Prostate gland (tissue), 2 donors: ENCODE measurements at regions not wholly inside any gene's neighbourhood (a gene's known extent, or its start where the extent isn't known, plus 50 kb on each side); places are given as distances from the start of the nearest gene placed in this dataset.

ENCODE experiments used
- DNase-seq: peaks from one replicate; pipeline ENCODE4 v3.0.0-alpha.2; 2019; ENCODE audit warnings: low spot score
- H3K27ac ChIP-seq, 2 donors: fragments of 200-600 bp; sonication (generic); 2 replicates each; pipeline ENCODE4 v1.5.1; 2017 to 2019
- H3K27me3 ChIP-seq: fragments of 200-600 bp; sonication (generic); replicated peaks from 2 replicates; pipeline ENCODE4 v1.5.1; 2019; ENCODE audit not compliant: insufficient read depth
- H3K36me3 ChIP-seq, 2 donors: fragments of 200-600 bp; sonication (generic); 1 replicate in 1 of 2; 2 replicates in 1 of 2; pipeline versions ENCODE4 v1.5.1 to v1.8.1; 2017 to 2019
- H3K4me1 ChIP-seq: fragments of 200-600 bp; sonication (generic); replicated peaks from 2 replicates; pipeline ENCODE4 v1.5.1; 2019
- H3K4me3 ChIP-seq, 2 donors: fragments of 200-600 bp; sonication (generic); 2 replicates each; pipeline ENCODE4 v1.5.1; 2017 to 2019
- H3K9me3 ChIP-seq: fragments of 200-600 bp; sonication (generic); 2 replicates; pipeline ENCODE4 v1.5.1; 2017
- POLR2A ChIP-seq: fragments of 450-650 bp; IDR thresholded peaks from one replicate; pipeline ENCODE4 v1.6.1; 2016; ENCODE audit warnings: antibody characterized with exemption, mild to moderate bottlenecking
- POLR2AphosphoS5 ChIP-seq: sonication (generic); formaldehyde crosslinking; IDR thresholded peaks from one replicate; pipeline ENCODE4 v1.6.1; 2017; ENCODE audit warnings: antibody characterized with exemption
- WGBS: methylation state at CpG from one replicate; pipeline ENCODE4 v1.1.5; 2018; 5-methylcytosine and 5-hydroxymethylcytosine counted together
- intact Hi-C: fragments of 100-400 bp; cut with DNase I; formaldehyde crosslinking; loops from one replicate; pipeline ENCODE4 v1.14.2; 2022
- TF ChIP-seq, protein P1 (sequence below), 4 experiments: fragments of 200-600 bp in 2 of 4; fragments of 450-650 bp in 2 of 4; sonication (generic) in 2 of 4; IDR thresholded peaks; 1 replicate in 3 of 4; 2 replicates in 1 of 4; pipeline ENCODE4 v1.5.1; 2016 to 2019; ENCODE audit warnings: antibody characterized with exemption in 4 of 4, mild to moderate bottlenecking in 2 of 4, moderate library complexity in 2 of 4

- Histone ChIP-seq H3K27ac (no peak overlapping the region), H3K4me1 (no peaks in the 10 kb centered on the region), H3K9me3 (no peaks in the 10 kb centered on the region), H3K4me3 (no peak overlapping the region), H3K36me3 (no peaks in the 10 kb centered on the region), H3K27me3 (no peaks in the 10 kb centered on the region)
- no peak for DNase-seq
- TF ChIP-seq POLR2A (no peak), POLR2AphosphoS5 (no peak)
- TF ChIP-seq, protein P1, sequence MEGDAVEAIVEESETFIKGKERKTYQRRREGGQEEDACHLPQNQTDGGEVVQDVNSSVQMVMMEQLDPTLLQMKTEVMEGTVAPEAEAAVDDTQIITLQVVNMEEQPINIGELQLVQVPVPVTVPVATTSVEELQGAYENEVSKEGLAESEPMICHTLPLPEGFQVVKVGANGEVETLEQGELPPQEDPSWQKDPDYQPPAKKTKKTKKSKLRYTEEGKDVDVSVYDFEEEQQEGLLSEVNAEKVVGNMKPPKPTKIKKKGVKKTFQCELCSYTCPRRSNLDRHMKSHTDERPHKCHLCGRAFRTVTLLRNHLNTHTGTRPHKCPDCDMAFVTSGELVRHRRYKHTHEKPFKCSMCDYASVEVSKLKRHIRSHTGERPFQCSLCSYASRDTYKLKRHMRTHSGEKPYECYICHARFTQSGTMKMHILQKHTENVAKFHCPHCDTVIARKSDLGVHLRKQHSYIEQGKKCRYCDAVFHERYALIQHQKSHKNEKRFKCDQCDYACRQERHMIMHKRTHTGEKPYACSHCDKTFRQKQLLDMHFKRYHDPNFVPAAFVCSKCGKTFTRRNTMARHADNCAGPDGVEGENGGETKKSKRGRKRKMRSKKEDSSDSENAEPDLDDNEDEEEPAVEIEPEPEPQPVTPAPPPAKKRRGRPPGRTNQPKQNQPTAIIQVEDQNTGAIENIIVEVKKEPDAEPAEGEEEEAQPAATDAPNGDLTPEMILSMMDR (IDR thresholded peaks at IDR 0.05): no peak
- 62% methylated on average over 5 of the region's 5 CpGs for WGBS
- intact Hi-C loops: no loop called here
Measured at GRCh38 chr2:13616616-13617015, 899.9 kb downstream of the TRIB2 start.

GRCh38 chr2:13628122-13628521, 911.4 kb downstream of the TRIB2 start:
- Histone ChIP-seq H3K27me3 (no peaks in the 10 kb centered on the region), H3K4me1 (no peaks in the 10 kb centered on the region), H3K4me3 (no peak overlapping the region), H3K36me3 (no peaks in the 10 kb centered on the region), H3K27ac (no peak overlapping the region), H3K9me3 (no peaks in the 10 kb centered on the region)
- TF ChIP-seq POLR2A (no peak), POLR2AphosphoS5 (no peak)
- TF ChIP-seq, protein P1 (IDR thresholded peaks at IDR 0.05): no peak
- intact Hi-C loops: no loop called here
- DNase-seq: no peak
- 37% methylated on average over 1 of the region's 1 CpG for WGBS

- H3K4me1 ChIP-seq: no peaks in the 10 kb centered on the region
- DNase-seq: no peak
- H3K36me3 ChIP-seq: no peaks in the 10 kb centered on the region
- no peak overlapping the region for H3K4me3 ChIP-seq
- TF ChIP-seq POLR2A: no peak
- no peak for TF ChIP-seq POLR2AphosphoS5
- TF ChIP-seq, protein P1 (IDR thresholded peaks at IDR 0.05): no peak
- no peaks in the 10 kb centered on the region for H3K9me3 ChIP-seq
- 42% methylated on average over 2 of the region's 2 CpGs for WGBS
- H3K27me3 ChIP-seq: no peaks in the 10 kb centered on the region
- intact Hi-C loops: no loop called here
- no peak overlapping the region for H3K27ac ChIP-seq
Measured at GRCh38 chr2:13638181-13638580, 921.4 kb downstream of the TRIB2 start.

DNA sequence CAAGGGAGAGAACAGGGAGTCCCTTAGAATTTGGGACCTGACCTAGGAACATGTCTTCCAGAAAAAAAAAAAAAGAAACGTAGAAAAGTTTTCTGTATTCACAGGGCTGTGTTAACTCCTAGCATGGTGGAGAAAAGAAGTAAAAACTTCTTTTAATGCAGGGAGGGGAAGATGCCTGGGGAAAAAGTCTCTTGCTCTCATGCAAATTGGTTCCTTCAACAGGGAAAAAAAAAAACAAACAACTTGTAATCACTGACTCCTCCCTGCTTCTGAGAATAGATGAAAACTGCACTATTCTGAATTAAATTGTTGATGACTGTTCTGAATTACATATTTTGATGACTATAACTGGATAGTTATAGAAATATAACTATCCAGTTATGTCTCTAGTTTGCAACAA, 933.2 kb downstream of the TRIB2 start:
- Histone ChIP-seq H3K4me1 (no peaks in the 10 kb centered on the region), H3K36me3 (no peaks in the 10 kb centered on the region), H3K27ac (no peak overlapping the region), H3K9me3 (no peaks in the 10 kb centered on the region), H3K27me3 (no peaks in the 10 kb centered on the region), H3K4me3 (no peak overlapping the region)
- DNase-seq: no peak
- TF ChIP-seq POLR2A: no peak
- no peak for TF ChIP-seq POLR2AphosphoS5
- TF ChIP-seq, protein P1 (IDR thresholded peaks at IDR 0.05): no peak
- 81% methylated on average over 1 of the region's 1 CpG for WGBS
- intact Hi-C loops: no loop called here

- 90% methylated on average over 3 of the region's 3 CpGs for WGBS
- Histone ChIP-seq H3K4me3 (no peak overlapping the region), H3K27ac (no peak overlapping the region), H3K36me3 (no peaks in the 10 kb centered on the region), H3K4me1 (no peaks in the 10 kb centered on the region), H3K9me3 (no peaks in the 10 kb centered on the region), H3K27me3 (no peaks in the 10 kb centered on the region)
- intact Hi-C loops: no loop called here
- no peak for DNase-seq
- TF ChIP-seq POLR2AphosphoS5: no peak
- TF ChIP-seq, protein P1 (IDR thresholded peaks at IDR 0.05): no peak
Measured at GRCh38 chr2:13650586-13651180, 933.9 kb downstream of the TRIB2 start.
